ENCODE measurements at regions not wholly inside any gene's neighbourhood (a gene's known extent, or its start where the extent isn't known, plus 50 kb on each side); places are given as distances from the start of the nearest gene placed in this dataset.
A peak's percentile ranks its signal among the peaks of the same experiment; 100 is the strongest.
"Not testable (repeated sequence)": the region's sequence is repeated elsewhere in the genome, so short reads cannot be mapped to it uniquely, and the experiment has no call there.

- DNase-seq (ENCODE audit: low read depth in 2 of 2): no peak
Observed at GRCh38 chr3:153614140-153614539, 452.1 kb downstream of the RAP2B start.

GRCh38 chr3:153614563-153614962 is 452.5 kb downstream of the RAP2B start:
- DNase-seq (ENCODE audit: low read depth in 2 of 2): no peak

- no peak for DNase-seq (ENCODE audit: low read depth in 2 of 2)
Observed at GRCh38 chr3:153615863-153616262, 453.8 kb downstream of the RAP2B start.

GRCh38 chr3:153617463-153617862 is 455.4 kb downstream of the RAP2B start:
- DNase-seq (ENCODE audit: low read depth in 2 of 2): no peak

GRCh38 chr3:153618176-153618575 is 456.1 kb downstream of the RAP2B start:
- no peak for DNase-seq (ENCODE audit: low read depth in 2 of 2)

GRCh38 chr3:153619268-153619667 is 457.2 kb downstream of the RAP2B start:
- DNase-seq (ENCODE audit: low read depth in 2 of 2): no peak

DNA sequence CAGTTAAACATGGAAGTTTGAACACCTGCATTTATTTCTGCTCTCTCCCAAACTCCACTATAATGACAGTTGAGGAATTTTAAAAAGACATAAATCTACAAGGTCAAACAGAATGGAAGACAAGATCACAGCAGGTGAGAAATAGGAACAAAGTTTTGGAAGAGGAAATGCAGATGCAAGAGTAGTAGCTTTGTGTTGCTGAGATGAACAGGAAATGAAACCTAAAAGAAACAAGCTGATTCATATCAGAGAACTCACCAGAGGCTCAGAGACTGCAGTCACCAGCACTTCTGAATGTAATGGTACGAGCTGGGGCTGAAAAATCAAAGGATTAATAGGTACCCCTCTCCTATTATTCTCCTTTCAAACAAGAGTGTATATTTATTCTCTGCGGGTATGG is 459.9 kb downstream of the RAP2B start:
- DNase-seq (ENCODE audit: low read depth in 2 of 2): peak in 1 of 2 donors; percentile 12

DNA sequence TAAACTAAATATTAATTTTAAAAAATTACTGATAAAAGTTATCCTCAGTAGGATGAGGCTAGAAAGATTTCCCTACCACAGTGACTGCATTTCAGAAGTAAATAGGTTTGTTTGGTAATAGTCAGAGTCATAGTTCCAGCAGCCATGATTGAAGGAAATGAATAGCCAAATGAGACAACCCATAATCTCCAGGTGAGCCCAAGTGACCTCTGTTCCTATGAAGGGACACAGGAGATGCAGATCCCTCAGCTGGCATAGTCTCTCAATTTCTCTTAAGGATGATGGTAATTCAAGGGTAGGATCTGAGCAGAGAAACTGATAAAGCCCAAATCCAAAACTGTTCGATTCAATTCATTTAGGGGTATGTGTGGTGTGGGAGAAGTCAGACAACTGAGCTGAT is 461.8 kb downstream of the RAP2B start:
- DNase-seq (ENCODE audit: low read depth in 2 of 2): no peak

DNA sequence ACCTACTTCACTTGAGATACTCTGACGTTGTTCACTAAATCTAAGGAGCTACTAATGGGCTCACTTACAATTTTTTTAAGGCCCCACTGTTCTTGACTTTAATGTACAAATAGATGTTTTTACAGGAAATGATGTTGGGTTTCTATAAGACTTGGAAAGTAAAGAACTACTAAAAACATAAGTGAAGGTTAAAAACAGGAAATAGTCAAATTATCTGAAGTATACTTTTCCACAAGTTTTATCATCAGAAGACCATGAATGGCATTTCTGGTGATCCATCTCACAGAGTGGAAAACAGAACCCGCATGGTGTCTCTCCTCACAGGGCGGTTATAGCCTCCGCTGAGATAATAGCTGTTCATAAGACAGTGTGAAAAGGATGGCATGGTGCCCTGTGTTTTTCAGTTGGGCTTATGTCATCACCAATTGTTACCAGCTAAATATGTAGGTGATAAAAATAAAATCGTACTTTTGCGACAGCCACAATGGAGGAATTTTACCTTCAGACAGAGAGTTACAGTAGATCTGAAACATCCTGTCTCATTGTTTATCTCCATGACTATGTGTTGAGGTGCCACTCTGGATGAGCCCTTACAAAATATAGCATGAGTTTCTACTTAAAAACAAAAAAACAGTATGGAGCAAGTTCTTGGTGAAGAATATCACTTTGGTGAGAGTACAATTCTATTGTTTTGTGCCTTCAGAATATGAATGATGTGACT is 462.4 kb downstream of the RAP2B start:
- DNase-seq (ENCODE audit: low read depth in 2 of 2): peak in 1 of 2 donors; percentile 10

DNA sequence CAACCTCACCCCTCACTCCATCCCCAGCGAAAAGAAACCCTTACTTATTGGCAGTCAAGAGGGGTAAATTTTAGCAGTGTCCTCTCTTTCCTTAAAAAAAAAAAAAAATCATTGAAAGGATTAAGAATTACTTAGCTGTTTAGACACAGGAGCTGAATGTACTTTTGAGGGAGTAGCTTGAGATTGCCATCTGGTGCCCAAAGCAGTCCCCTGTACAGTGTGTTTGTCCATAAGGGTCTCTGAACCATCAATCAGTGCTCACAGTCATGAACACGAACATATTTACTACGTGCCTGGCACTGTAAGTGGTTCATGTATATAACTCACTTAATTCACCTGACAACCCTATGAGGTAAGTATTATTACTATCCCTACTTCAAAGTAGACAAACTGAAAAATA is 463.5 kb downstream of the RAP2B start:
- DNase-seq (ENCODE audit: low read depth in 2 of 2): no peak

DNA sequence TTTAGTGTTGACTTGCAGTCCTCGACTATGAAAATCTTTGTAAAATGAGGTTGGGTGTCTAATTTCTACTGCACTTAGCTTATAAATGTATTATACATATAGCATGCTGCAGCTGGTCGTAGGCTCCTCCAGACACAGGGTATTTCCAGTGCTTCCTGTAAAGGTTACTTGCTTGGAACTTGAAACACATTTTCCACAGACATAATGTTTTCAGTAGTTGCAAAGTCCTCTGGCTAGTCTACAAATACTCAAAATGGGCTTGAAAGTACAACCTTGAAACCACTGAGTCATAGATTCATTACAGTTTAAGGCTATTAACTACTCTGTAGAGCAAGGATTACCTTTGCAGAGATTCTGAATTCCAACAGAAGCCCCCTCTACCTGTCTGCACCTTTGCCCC is 464.1 kb downstream of the RAP2B start:
- no peak for DNase-seq (ENCODE audit: low read depth in 2 of 2)

- no peak for DNase-seq (ENCODE audit: low read depth in 2 of 2)
Observed at GRCh38 chr3:153628591-153628990, 466.6 kb downstream of the RAP2B start.

GRCh38 chr3:153629148-153629547 is 467.1 kb downstream of the RAP2B start:
- DNase-seq (ENCODE audit: low read depth in 2 of 2): no peak

DNA sequence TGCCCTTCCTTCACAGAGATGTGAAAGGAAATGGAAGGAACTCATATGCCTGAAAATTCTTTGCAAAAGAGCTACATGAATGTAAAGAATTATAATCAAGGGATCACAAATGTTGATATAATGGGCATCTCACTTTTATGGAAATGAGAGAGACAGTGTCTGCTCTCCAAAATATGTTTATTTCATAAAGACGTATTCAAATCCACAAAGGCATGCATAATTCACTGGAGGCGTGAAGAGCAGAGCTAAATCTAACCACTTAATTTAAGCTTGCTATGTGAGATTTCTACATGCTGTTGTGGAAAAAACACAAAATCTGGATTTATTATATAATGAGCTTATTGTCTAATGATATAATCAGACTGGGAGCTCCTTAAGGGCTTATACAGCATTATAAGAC is 469.1 kb downstream of the RAP2B start:
- no peak for DNase-seq (ENCODE audit: low read depth in 2 of 2)

DNA sequence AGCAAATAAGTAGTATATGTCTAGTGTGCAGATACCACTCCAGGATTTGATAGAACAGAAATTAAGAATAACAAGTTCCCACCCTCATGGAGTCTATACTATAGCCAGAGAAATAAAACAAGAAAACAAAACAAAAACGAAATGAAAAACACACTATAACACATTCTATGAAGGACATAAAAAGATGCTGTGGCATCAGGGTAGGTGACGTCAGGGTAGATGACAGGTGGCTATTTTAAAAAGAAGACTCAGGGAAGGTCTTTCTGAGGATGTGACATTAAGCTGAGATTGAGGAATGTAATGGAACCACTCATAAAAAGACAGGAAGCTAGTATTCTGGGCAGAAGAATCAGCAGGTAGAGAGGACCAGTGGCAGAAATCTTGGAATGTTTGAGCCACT is 469.6 kb downstream of the RAP2B start:
- DNase-seq (ENCODE audit: low read depth in 2 of 2): no peak

- no peak for DNase-seq (ENCODE audit: low read depth in 2 of 2)
Observed at GRCh38 chr3:153633407-153633806, 471.4 kb downstream of the RAP2B start.

DNA sequence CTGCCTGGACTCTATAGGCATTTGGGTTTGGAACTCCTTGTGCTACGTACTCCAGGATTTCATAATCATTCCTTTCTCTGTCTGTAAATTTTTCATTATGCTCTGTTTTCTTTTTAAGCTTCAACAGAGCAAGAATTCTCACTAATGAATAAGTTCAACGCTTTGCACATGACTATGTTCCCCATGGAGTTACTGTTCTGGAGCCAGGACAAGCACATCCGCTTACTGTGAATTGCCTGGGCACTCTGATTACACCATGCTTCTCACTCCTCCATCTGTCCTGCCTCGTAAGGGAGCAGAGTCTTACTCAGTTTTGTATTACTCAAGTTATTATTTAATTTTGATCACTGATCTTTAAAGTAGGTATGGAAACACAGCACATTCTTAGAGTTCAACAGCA is 472.7 kb downstream of the RAP2B start:
- DNase-seq (ENCODE audit: low read depth in 2 of 2): no peak

- no peak for DNase-seq (ENCODE audit: low read depth in 2 of 2)
Observed at GRCh38 chr3:153639631-153640030, 477.6 kb downstream of the RAP2B start.

- DNase-seq (ENCODE audit: low read depth in 2 of 2): no peak
Observed at GRCh38 chr3:153640689-153641665, 479.0 kb downstream of the RAP2B start.

DNA sequence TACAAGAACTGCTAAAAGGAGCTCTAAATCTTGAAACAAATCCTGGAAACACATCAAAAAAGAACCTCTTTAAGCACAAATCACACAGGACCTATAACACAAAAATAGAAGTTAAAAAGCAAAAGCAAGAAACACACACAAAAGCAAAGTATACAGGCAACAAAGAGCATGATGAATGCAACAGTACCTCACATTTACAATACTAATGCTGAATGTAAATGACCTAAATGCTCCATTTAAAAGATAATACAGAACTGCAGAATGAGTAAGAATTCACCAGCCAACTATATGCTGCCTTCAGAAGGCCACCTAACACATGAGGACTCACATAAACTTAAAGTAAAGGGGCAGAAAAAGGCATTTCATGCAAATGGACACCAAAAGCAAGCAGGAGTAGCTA is 478.6 kb upstream of the ARHGEF26 start:
- DNase-seq (ENCODE audit: low read depth in 2 of 2): not testable (repeated sequence)

DNA sequence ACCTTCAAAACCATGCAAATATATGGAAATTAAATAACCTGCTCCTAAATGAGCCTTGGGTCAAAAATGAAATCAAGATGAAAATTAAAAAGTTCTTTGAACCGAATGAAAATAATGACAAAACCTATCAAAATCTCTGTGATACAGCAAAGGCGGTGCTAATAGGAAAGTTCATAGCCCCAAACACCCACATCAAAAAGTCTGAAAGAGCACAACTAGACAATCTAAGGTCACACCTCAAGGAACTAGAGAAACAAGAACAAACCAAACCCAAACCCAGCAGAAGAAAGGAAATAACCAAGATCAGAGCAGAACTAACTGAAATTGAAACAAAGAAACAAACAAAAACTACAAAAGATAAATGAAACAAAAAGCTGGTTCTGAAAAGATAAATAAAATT is 477.7 kb upstream of the ARHGEF26 start:
- not testable (repeated sequence) for DNase-seq (ENCODE audit: low read depth in 2 of 2)

DNA sequence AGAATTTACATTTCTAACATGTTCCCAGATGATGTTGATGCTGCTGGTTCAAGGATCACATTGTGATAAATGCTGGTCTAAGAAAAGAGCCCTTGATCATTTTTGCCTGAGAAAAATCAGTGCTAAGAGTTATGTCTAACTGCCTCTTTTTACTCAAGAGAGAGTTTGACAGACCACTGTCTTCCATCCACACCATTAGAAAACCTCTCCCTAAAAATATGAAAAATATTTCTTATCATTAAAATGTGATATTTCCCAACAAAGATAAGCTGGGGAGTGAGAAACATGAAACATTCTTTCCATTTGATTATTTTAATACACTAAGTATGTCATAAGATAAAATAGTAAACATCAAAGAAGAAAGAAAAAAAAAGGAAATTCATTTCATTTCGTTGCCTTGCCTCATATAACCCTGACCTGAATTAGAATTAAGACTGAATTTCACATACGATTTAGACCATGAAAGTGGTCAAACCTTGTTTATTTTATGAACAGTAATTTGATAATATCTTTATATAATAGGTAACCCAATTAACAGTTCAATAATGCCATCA is 471.8 kb upstream of the ARHGEF26 start:
- no peak for DNase-seq (ENCODE audit: low read depth in 2 of 2)

DNA sequence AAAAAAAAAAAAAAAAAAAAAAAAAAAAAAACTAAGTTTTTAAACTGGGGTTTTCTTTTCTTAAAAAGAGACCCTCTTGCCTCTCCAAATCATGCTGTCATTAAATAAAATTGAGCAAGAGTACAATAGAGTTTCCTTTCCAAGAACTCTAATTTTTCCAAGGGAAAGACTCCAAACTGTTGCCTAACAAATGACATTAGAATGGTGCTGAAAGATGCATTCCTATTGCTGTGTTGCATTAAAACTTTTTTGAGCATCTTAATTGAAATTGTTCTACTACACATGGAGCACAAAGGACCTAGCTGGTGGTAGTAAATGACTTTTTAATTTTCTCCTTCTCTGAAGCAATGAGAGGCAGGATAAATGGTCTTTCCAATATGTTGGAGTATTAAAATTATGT is 469.1 kb upstream of the ARHGEF26 start:
- DNase-seq (ENCODE audit: low read depth in 2 of 2): no peak
